HG03108 (cell line): ENCODE measurements at regions not wholly inside any gene's neighbourhood (a gene's known extent, or its start where the extent isn't known, plus 50 kb on each side); places are given as distances from the start of the nearest gene placed in this dataset.
"Not testable (repeated sequence)": the region's sequence is repeated elsewhere in the genome, so short reads cannot be mapped to it uniquely, and the experiment has no call there.

ENCODE experiments used
- ATAC-seq: cut with Tn5 transposase; IDR thresholded peaks from one replicate; pipeline ENCODE4 v1.9.1; 2021; ENCODE audit warnings: moderate library complexity; ENCODE audit not compliant: unreplicated experiment

DNA sequence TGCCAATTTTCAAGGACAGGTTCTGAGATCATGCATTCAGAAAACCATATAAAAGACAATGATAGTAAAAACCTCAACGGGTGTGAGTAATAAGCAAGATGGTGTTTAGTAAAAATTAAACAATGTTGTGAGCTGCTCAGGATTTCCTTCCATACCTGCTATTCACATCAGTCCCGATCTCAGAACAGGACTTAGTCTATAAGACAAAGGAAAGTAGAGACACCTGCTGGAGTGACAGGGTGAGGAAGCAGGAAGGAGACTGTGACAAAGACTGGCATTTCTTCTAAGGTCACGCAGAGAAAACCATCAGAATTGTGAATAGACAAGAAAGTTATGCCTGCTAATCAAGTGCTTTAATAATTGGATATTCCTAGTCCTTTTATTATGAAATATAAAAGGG is 648.0 kb downstream of the DACH1 start:
- ATAC-seq, result no peak

DNA sequence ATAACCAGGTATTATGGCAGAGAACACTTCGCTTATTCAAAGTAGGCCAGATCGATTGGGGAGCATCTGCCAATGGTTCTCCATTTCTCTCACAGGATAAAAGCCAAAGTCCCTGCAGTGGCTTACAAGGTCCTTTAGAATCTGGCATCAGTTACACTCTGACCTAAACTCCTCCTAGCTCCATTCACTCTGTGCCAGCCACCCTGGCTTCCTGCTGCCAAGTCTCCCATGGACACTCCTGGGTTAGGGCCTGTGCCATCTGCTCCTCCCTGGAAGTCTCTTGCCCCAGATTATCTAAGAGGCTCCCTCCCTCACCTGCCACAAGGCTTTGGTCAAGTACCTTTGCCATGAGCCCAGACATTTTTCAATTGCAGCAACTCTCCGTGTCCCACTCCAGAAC is 649.2 kb downstream of the DACH1 start:
- ATAC-seq, result no peak

DNA sequence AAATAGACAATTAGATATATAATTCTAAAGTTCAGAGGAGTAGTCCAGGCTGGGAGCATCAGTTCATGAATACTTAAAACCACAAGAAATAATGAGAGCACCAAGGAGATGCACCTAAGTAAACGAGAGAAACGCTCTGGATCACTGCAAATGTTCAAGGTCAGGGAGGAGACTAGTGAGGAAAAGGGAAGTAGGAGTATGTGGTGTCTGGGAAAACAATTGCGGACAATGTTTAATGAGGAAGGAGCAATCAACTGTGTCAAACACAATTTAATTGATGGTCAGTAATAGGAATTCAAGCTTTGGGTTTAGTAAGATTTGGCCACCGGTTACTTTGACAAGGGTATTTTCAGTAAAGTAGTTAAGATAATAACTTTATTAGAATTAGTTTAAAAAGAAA is 652.2 kb downstream of the DACH1 start:
- ATAC-seq, result no peak

DNA sequence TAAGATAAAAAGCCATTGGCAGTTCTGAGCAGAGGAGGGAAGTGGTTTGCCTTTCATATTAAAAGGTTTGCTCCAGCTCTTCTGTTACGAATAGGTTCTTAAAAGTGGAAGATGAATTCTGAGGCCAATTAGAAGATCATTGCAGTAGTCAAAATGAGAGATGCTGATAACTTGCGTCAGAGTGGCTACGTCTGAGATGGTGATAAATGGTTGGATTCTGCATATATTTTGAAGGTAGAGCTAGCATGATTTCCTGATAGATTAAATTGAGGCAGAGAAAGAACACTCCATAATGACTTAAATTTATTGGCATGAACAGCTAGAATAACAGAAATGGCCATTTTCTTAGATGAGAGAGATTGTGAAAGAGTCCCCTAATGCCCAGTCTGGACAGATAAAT is 652.6 kb downstream of the DACH1 start:
- ATAC-seq, result no peak

DNA sequence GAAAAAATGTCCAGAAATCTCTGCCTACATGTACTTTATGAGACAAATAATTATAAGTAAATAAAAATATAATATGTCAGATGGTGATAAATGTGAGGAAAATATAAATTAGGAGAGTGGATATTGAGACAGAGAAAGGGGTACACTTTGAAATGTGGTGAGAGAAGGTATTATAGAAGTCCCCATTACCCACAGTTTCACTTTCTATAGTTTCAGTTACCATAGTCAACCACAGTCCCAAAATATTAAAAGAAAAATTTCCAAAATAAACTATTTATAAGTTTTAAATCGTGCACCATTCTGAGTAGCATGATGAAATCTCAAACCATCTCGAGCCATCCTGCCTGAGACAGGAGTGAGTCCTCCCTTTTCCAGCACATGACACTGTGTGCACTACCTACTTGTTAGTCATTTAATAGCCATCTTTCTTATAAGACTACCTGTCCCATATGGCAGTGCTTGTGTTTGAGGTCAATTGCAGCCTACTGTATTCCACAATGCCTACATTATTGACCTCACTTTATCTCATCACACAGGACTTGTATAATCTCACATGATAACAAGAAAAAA is 653.7 kb downstream of the DACH1 start:
- no peak for ATAC-seq

DNA sequence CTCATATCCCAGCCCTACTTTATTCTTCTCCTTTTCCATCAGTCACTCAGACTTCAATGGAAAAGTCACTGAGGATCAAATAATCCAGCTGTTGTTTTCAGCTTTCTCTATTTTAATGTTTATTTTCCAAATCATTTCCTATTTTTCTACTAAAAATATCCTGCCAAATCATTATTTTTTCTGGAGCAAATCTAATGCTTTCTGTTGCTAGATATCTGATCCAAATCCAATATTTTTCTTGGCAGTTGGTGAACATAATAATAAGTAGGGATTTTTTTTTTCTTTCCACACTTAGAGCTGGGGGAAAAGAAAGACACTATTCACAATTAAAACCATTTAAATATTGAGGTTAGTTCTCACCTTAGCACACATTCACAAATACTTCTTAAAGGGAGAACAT is 656.1 kb downstream of the DACH1 start:
- ATAC-seq, result no peak

DNA sequence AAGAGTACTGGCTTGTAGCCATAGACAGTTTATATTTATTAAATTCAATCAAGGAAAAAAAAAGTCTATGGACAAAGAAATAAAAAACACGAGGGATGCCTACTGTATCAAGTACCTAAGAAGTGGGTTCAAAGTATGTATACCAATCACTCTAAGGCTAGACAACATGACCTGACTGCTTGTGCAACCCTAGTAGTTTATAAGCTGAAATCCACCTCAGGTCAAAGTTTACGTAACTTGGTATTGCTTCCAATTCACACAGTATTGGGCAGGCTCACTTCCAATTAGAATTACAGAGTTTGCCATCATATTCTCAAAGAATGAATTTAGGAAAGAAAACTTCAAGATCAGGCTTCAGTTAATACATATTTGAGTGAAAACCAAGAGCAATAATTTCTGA is 657.8 kb downstream of the DACH1 start:
- ATAC-seq, result no peak

DNA sequence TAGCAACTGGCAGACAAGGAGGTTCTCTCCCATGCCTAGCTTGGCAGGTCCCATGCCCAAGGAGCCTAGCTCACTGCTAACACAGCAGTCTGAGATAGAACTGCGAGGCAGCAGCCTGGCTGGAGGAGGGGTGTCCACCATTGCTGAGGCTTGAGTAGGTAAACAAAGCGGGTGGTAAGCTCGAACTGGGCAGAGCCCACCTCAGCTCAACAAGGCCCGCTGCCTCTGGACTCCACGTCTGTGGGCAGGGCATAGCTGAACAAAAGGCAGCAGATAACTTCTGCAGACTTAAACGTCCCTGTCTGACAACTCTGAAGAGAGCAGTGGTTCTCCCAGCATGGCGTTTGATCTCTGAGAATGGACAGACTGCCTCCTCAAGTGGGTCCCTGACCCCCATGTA is 682.4 kb downstream of the DACH1 start:
- not testable (repeated sequence) for ATAC-seq

DNA sequence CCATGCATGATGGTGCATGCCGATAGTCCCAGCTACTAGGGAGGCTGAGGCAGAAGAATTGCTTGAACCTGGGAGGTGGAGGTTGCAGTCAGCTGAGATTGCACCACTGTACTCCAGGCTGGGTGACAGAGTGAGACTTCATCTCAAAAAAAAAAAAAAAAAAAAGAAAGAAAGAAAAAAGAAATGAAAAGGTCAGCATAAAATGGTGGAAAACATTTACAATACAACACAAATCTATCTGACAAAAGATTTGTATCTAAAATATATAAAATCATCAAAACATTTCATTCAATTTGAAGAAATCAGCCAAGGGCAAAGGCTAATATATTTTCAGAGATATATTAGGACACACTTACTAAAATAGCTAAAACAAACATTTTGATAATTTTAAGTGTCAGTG is 683.7 kb downstream of the DACH1 start:
- not testable (repeated sequence) for ATAC-seq

DNA sequence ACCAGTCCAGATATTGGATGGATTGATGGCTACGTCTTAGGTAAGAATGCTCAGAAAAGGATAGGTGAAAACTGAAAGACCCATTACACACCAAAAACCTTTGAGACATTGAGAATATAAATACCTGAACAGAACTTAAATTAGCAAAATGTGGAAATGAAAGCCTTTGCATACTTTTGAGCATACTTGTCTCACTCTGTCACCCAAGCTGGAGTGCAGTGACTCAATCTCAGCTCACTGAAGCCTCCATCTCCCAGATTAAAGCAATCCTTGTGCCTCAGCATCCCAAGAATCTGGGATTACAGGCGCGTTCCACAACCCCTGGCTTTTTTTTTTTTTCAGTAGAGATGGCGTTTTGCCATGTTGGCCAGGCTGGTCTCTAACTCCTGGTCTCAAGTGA is 695.3 kb downstream of the DACH1 start:
- ATAC-seq, result no peak

DNA sequence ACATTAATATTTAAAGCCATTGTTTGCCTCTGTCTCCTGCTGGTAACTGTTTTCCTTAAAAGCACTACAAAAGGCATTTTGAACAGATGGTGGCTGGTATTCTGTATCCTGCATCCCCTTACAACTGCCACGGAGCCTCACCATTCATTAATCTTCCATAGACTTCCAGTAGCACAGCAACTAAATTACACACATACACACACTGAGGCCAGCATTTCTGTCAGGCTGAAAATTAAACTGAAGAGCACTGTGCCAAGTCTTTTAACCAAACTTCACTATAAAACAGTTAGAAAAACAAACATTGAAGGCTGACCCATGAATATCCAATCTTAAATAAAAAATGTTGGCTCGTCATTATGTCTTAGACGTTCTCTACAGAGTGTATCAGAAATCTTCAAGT is 697.8 kb downstream of the DACH1 start:
- ATAC-seq, result no peak

DNA sequence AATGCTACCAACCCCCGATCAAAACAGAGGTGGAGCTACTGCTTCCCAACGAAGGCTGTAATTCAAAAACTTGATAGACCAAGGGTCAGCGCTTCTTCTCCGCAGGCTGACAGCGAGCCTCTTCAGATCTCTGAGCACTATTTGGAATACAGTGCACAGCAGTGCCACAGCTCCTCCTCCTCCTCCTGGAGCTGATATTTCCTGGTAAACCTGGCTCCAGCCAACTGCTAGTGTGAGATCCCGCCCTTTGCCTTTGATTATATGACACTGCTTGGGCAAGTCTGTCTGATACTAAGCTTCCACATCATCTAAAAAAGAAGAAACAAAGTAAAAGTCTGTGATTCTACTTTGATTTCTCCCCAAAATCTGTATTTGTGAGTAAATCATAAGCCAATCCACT is 710.5 kb downstream of the DACH1 start:
- ATAC-seq, result no peak

DNA sequence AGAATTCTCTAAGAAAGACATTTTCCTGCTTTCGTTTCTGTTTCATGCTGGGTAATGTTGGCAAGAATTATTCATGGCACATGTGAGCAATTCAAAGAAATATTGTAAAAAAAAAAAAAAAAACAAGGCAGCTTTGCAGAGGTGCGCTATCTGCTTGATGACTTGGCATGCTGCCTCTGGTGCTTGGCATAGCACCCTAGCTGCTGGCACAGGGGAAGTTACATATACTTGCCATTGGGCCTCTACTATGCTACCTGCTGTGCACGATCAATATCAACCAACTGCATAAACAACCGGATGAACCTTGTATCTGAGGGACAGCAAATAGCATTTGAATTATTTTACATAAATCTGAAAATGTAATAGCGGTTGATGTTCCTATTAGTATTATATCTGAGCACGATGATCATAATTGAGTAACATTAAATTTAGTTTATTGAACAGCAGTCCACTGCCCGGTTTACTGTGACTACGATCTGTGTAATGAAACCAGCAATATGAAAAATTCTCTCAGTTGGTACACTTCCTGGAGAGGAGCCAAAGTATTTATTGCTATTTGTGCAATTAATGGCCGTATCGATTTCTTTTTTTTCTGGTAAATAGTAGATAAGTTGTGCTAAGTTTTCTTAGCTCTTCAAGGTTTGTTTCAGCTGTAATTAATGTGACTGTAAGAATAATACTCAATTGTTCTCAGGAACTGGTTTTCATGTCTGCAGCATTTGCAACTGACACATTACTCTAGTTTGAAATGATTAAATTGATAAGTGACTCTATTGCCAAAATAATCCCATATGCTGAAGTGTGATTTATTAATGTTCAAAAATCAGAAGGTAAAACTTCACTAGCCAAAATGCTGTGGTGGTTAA is 717.3 kb downstream of the DACH1 start:
- ATAC-seq, result no peak

DNA sequence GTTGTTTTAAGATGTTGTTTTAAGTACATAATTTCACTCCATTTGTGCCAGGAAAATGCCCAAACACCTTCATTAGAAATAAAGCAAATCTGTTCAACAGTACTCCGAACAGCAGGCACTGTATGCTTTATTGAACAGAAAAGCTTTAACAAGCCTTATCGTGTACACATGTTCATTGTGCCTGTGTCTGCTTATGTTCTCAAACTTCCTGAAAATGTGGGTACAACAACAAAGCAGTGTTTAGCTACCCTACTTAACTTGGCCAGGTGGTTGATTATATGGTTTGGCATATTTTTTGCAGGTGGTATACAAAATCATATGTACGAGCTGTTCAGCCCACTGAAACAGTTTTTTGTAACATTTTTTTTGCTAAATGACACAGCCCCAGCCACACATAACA is 718.0 kb downstream of the DACH1 start:
- no peak for ATAC-seq

DNA sequence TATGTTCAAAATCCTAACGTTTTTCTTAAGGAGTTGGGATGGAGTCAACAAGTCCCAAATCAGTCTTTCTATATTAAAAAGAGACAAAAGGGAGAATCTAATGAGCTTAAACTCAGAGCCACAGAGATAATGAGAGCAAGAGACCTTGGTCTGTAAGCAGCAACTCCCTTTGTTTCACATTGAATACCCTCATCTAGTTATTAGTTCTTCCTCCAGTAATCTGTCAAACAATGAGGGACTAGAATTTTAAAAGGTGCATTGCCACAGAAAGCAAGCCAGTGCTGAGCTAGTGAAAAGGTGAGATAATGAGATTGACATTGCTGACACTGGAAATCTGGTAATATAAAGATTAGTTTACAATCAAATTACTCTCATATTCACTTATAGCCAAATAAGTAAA is 718.6 kb downstream of the DACH1 start:
- no peak for ATAC-seq

DNA sequence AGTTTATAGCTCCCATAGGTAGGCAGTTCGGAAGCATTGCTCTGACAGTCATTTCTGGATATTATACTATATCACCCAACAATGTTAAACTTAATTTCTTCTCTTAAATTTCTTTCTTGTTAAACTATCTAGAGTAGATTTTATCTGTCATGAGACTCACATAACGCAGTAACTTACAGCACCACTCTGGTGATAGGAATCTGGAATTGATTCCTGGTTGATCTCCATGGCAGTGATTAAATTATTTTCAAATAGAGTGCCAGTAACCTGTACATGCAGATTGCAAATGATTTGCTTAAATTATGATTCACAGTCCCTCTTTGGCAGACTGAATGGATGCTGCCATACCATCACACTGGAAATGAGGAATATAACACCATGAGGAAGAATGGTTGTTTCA is 722.1 kb downstream of the DACH1 start:
- ATAC-seq, result no peak

DNA sequence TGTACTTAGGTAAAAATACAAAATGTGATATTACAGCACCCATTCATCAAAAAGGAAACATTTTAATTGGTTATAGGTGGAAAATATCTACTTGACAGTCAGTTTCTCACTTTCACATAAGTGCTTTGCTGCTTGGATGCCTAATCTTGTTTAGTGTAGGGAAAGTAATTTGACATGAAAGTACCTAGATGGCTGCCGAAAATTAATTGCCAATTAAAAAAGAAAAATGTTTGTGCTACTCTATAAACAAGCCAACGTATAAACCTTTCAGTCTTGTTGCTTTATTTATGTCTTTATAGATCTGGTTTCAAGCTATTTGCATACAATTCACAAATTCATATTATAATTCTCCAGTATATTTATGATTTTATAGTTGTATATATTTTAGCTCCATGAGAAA is 729.9 kb downstream of the DACH1 start:
- no peak for ATAC-seq

DNA sequence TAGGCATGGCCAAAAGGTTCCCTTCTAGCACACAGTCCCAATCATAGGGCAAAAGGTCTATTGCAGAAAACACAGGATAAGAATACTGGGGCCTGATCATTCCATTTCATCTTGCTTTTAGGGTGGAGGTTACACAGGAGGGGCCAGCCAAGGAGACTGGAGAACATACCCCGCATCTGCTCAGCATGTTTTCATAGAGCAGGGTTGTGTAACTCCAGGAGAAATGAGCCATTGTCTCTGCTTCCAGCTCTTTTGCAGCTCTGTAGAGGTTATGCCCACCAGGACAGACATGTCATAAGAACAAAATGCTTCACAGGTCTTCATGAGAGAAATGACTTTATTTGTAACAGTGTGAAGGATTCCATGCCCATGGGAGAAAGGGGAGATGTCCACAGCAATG is 742.8 kb downstream of the DACH1 start:
- ATAC-seq, result no peak

DNA sequence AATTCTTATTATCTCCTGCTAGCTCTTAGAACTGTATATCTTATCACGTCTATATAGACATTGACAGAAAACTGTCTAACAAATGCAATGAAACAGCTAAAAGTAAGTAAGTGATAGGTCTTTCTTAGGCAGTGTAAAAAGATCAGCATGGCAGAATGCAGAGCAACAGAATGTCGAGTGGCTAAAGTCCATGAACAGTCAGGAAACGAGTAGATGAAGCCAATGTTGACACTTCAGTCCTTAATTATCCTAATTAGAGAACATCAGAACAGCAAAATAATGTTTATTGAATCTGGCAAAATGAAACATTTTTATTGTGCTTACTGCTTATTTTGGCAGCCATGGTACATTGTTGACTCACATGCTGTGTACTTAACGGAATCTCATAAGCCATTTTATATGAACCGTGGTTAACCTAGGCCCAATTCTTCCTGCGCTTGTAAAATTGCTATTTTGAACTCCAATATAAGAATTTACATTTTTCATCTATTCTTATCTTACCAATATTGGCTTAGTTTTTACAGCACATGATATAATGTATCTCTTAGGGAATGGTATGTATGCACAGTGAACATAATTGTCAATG is 748.1 kb downstream of the DACH1 start:
- ATAC-seq, result no peak

DNA sequence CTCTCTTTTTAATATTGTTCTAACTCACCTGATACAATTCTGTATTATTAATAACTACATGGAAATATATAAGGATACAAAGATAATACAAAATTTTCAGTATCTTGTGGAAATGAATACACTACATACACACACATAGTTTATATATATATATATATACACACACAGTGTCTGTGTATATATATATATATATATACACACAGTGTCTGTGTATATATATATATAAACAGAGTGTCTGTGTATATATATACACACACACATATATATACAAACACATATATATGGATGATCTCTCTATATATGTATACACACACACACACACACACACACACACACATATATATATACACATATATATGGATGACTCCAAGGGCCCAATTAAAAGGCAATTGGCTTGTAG is 749.1 kb downstream of the DACH1 start:
- ATAC-seq, result no peak

DNA sequence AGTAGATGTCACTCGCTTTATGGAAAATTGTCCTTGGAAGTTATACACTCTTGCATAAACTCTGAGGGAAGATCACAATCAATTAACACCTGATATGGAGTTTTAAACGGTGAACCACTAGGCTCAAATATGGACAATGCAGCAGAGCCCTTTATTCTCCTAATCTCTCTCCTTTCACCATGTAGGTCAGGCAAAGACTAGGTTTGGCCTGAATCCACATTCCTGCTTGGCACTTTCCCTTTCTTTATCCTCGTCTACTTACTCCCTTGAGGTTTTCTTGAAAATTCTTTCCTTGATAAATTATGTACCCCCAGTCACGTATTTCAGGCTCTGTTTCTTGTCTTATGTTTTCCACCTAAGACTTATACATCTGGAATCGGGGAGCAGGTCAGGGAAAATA is 751.7 kb downstream of the DACH1 start:
- ATAC-seq, result no peak

DNA sequence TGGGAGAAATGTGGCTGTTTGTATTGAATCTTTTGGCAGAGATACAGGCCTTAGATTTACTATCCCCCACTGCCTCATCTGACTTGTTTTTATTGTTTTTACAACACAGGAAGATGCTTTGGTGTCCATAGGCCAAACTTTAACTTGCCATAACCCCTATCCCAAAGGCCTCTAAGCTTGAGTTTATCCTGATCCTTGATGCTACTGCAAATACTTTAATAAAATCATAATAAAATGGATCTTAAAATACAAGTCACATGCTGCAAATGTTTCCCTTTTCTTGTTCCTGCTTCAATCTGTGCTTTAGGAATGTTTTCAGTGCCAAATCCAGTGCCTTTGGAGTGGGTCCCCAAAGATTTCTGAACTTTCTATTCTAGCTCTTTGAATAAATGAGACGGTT is 770.6 kb downstream of the DACH1 start:
- ATAC-seq, result no peak
